ENCODE measurements at regions not wholly inside any gene's neighbourhood (a gene's known extent, or its start where the extent isn't known, plus 50 kb on each side); places are given as distances from the start of the nearest gene placed in this dataset.
"Not testable (repeated sequence)": the region's sequence is repeated elsewhere in the genome, so short reads cannot be mapped to it uniquely, and the experiment has no call there.

- peak; percentile 27 for ATAC-seq
- Mint-ChIP-seq H3K36me3 (no peaks in the 10 kb centered on the region), H3K4me1 (peaks cover 21% of the 10 kb centered on the region), H3K4me3 (no peak overlapping the region), H3K27ac (no peak overlapping the region), H3K27me3 (no peaks in the 10 kb centered on the region), H3K9me3 (no peaks in the 10 kb centered on the region)
These were observed 128.2 kb downstream of the SLC7A11 start for GRCh38 chr4:138113819-138114400.

- H3K27me3 Mint-ChIP-seq, H3K36me3 Mint-ChIP-seq, ATAC-seq, H3K4me3 Mint-ChIP-seq, H3K9me3 Mint-ChIP-seq: not testable (repeated sequence)
- H3K27ac Mint-ChIP-seq = peak overlapping the region; percentile 16
- peaks cover 21% of the 10 kb centered on the region for H3K4me1 Mint-ChIP-seq
These were observed 129.3 kb downstream of the SLC7A11 start for GRCh38 chr4:138112890-138113289.

DNA sequence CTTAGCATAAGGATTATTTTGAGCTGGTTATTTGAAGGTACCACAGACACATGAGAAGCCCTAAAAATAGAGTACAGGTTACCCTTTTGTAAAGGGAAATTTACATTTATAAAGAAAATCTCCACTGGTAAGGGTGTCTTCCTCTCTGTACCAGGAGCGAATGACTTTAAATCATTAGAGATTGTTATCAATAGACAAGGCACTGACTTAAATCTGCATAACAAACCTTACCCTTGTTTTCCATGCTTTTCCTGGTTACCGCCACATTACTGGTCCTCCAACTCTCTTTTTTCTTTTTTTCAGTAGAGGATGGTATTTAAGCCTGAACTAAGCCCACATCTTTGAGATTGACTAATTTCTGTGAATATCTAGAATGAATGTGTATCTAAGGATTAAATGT is 129.8 kb downstream of the SLC7A11 start:
- peak overlapping the region; percentile 16 for H3K27ac Mint-ChIP-seq
- peaks cover 21% of the 10 kb centered on the region for H3K4me1 Mint-ChIP-seq
- no peaks in the 10 kb centered on the region for H3K9me3 Mint-ChIP-seq
- no peaks in the 10 kb centered on the region for H3K27me3 Mint-ChIP-seq
- H3K36me3 Mint-ChIP-seq = no peaks in the 10 kb centered on the region
- H3K4me3 Mint-ChIP-seq = no peak overlapping the region
- no peak for ATAC-seq

DNA sequence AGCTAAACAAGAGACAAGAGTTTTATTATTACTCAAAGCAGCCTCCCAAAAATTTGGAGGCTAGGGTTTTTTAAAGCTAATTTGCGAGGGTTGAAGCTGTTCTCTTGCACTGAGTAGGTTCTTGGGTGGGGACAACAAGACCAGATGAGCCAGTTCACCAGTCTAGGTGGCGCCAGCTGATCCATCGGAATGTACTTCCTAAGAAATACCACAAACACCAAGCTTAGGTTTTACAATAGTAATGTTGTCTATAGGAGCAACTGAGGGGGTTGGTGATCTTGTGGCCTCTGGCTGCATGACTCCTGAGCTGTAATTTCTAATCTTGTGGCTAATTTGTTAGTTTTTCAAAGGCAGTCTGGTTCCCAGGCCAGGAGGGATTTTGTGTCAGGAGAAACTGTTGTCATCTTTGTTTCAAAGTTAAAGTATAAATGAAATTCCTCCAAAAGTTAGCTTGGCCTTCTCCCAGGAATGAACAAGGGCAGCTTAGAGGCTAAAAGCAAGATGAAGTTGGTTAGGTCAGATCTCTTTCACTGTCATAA is 130.6 kb downstream of the SLC7A11 start:
- H3K4me3 Mint-ChIP-seq = no peak overlapping the region
- ATAC-seq = no peak
- H3K36me3 Mint-ChIP-seq = no peaks in the 10 kb centered on the region
- no peaks in the 10 kb centered on the region for H3K9me3 Mint-ChIP-seq
- H3K27me3 Mint-ChIP-seq = no peaks in the 10 kb centered on the region
- peaks cover 21% of the 10 kb centered on the region for H3K4me1 Mint-ChIP-seq
- H3K27ac Mint-ChIP-seq = no peak overlapping the region

DNA sequence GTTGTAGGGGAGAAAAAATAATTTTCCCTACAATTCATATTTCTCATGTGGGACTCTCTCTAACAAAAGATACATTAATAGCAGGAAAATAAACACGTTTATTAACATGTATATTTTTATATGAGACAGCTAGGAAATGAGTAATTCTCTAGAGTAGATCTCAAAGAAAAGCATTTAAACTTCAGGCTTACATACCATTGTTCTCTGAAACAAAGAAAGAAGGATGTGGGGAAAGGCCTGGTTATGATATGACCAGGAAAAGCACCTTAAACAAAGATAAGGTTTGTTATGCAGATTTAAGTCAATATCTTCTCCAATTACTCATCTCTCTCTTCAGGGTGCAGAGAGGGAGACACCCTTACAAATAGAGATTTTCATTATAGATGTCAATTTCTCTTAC is 131.3 kb downstream of the SLC7A11 start:
- Mint-ChIP-seq H3K4me1 (peaks cover 21% of the 10 kb centered on the region), H3K27me3 (no peaks in the 10 kb centered on the region), H3K27ac (no peak overlapping the region), H3K9me3 (no peaks in the 10 kb centered on the region), H3K36me3 (no peaks in the 10 kb centered on the region), H3K4me3 (no peak overlapping the region)
- no peak for ATAC-seq

GRCh38 chr4:138107023-138107422 is 135.1 kb downstream of the SLC7A11 start:
- H3K36me3 Mint-ChIP-seq = no peaks in the 10 kb centered on the region
- H3K4me1 Mint-ChIP-seq = no peaks in the 10 kb centered on the region
- H3K4me3 Mint-ChIP-seq = no peak overlapping the region
- H3K9me3 Mint-ChIP-seq = no peaks in the 10 kb centered on the region
- ATAC-seq = no peak
- no peaks in the 10 kb centered on the region for H3K27me3 Mint-ChIP-seq
- H3K27ac Mint-ChIP-seq = no peak overlapping the region

GRCh38 chr4:138105331-138105730 is 136.8 kb downstream of the SLC7A11 start:
- no peaks in the 10 kb centered on the region for H3K4me1 Mint-ChIP-seq
- no peaks in the 10 kb centered on the region for H3K27me3 Mint-ChIP-seq
- no peak overlapping the region for H3K4me3 Mint-ChIP-seq
- no peaks in the 10 kb centered on the region for H3K9me3 Mint-ChIP-seq
- H3K27ac Mint-ChIP-seq = no peak overlapping the region
- no peaks in the 10 kb centered on the region for H3K36me3 Mint-ChIP-seq
- no peak for ATAC-seq

GRCh38 chr4:138104284-138104680 is 137.9 kb downstream of the SLC7A11 start:
- Mint-ChIP-seq H3K9me3 (no peaks in the 10 kb centered on the region), H3K27me3 (no peaks in the 10 kb centered on the region), H3K4me1 (no peaks in the 10 kb centered on the region), H3K36me3 (no peaks in the 10 kb centered on the region), H3K4me3 (no peak overlapping the region), H3K27ac (no peak overlapping the region)
- no peak for ATAC-seq

GRCh38 chr4:138103597-138104283 is 138.4 kb downstream of the SLC7A11 start:
- H3K27ac Mint-ChIP-seq = no peak overlapping the region
- H3K4me3 Mint-ChIP-seq = no peak overlapping the region
- no peaks in the 10 kb centered on the region for H3K36me3 Mint-ChIP-seq

GRCh38 chr4:138099385-138099784 is 142.8 kb downstream of the SLC7A11 start:
- H3K27ac Mint-ChIP-seq = no peak overlapping the region
- no peaks in the 10 kb centered on the region for H3K27me3 Mint-ChIP-seq
- ATAC-seq = no peak
- H3K4me1 Mint-ChIP-seq = peaks cover 5% of the 10 kb centered on the region
- no peaks in the 10 kb centered on the region for H3K36me3 Mint-ChIP-seq
- H3K4me3 Mint-ChIP-seq = no peak overlapping the region
- no peaks in the 10 kb centered on the region for H3K9me3 Mint-ChIP-seq

More at GRCh38 chr4:138103597-138104283, 138.4 kb downstream of the SLC7A11 start:
- ATAC-seq = no peak
- Mint-ChIP-seq H3K27me3 (no peaks in the 10 kb centered on the region), H3K9me3 (no peaks in the 10 kb centered on the region), H3K4me1 (no peaks in the 10 kb centered on the region)

DNA sequence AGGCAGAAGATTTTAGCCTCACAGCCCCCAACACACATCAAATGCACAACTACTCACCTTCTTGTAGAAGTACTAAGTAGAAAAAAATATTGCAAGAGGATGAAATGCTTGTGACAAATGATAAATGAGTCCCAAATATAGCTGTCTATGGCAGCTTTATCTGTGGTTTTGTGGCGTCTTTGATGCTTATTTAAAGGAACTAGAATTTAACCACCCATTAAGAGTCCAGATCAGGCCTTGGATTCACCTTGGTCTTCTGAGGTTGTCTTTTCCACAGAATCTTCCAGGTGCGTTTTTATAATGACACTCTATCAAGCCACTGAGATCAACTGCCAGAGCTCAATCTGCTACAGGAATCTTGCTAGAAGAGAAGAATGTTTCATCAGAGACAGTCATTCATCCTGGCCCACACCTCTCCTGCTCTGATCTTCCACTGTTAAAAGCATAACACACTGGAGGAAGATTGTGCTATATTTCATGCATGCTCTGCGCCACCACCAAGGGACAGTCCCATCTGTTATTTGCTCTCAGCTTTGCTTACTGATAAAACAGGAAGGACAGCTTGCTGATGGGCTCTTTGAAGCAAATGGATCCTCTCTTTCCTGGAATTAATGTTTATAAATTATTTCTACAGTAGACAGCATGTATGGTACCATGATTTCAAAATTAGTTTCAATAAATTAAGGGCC is 144.1 kb downstream of the SLC7A11 start:
- Mint-ChIP-seq H3K9me3 (no peaks in the 10 kb centered on the region), H3K36me3 (no peaks in the 10 kb centered on the region), H3K27ac (no peak overlapping the region), H3K27me3 (peaks cover 5% of the 10 kb centered on the region), H3K4me1 (peaks cover 5% of the 10 kb centered on the region), H3K4me3 (no peak overlapping the region)
- ATAC-seq = no peak

GRCh38 chr4:138096384-138097062 is 145.6 kb downstream of the SLC7A11 start:
- Mint-ChIP-seq H3K27me3 (peaks cover 7% of the 10 kb centered on the region), H3K4me1 (peaks cover 5% of the 10 kb centered on the region), H3K4me3 (no peak overlapping the region), H3K9me3 (no peaks in the 10 kb centered on the region), H3K36me3 (no peaks in the 10 kb centered on the region), H3K27ac (no peak overlapping the region)
- ATAC-seq = no peak

- Mint-ChIP-seq H3K27me3 (peaks cover 7% of the 10 kb centered on the region), H3K4me3 (no peak overlapping the region), H3K4me1 (peaks cover 7% of the 10 kb centered on the region), H3K36me3 (no peaks in the 10 kb centered on the region), H3K9me3 (no peaks in the 10 kb centered on the region), H3K27ac (no peak overlapping the region)
- no peak for ATAC-seq
These were observed 146.8 kb downstream of the SLC7A11 start for GRCh38 chr4:138095378-138095777.

- no peak overlapping the region for H3K4me3 Mint-ChIP-seq
- peaks cover 7% of the 10 kb centered on the region for H3K27me3 Mint-ChIP-seq
These were observed 150.1 kb downstream of the SLC7A11 start for GRCh38 chr4:138092060-138092459.

GRCh38 chr4:138090918-138091676 is 151.1 kb downstream of the SLC7A11 start:
- H3K36me3 Mint-ChIP-seq = no peaks in the 10 kb centered on the region
- H3K4me1 Mint-ChIP-seq = peaks cover 4% of the 10 kb centered on the region
- peaks cover 7% of the 10 kb centered on the region for H3K27me3 Mint-ChIP-seq
- no peaks in the 10 kb centered on the region for H3K9me3 Mint-ChIP-seq
- H3K27ac Mint-ChIP-seq = no peak overlapping the region
- H3K4me3 Mint-ChIP-seq = no peak overlapping the region
- no peak for ATAC-seq

More at GRCh38 chr4:138092060-138092459, 150.1 kb downstream of the SLC7A11 start:
- no peak for ATAC-seq
- H3K27ac Mint-ChIP-seq = no peak overlapping the region
- no peaks in the 10 kb centered on the region for H3K36me3 Mint-ChIP-seq
- H3K9me3 Mint-ChIP-seq = no peaks in the 10 kb centered on the region
- peaks cover 4% of the 10 kb centered on the region for H3K4me1 Mint-ChIP-seq
